NB4 (cell line): ENCODE measurements at regions not wholly inside any gene's neighbourhood (a gene's known extent, or its start where the extent isn't known, plus 50 kb on each side); places are given as distances from the start of the nearest gene placed in this dataset.

Source experiments
- DNase-seq: peaks from one replicate; pipeline ENCODE4 v3.0.0; 2010; ENCODE audit warnings: low read depth
- H3K4me3 ChIP-seq: one replicate; pipeline ENCODE4 v1.5.1; 2011; ENCODE audit warnings: mild to moderate bottlenecking, low read depth, low read length, moderate library complexity
- CTCF ChIP-seq: IDR thresholded peaks from one replicate; pipeline ENCODE4 v1.5.1; 2012; ENCODE audit warnings: low read depth, low read length
- MYC ChIP-seq: IDR thresholded peaks from 2 replicates; pipeline ENCODE4 v1.6.1; 2011; ENCODE audit warnings: low read depth, low read length
- POLR2A ChIP-seq: IDR thresholded peaks from 2 replicates; pipeline ENCODE4 v1.6.1; 2011; ENCODE audit warnings: mild to moderate bottlenecking; ENCODE audit not compliant: insufficient read length; ENCODE audit errors: extremely low read depth
- TF ChIP-seq, protein P1 (sequence below): IDR thresholded peaks from 2 replicates; pipeline ENCODE4 v1.6.1; 2011; ENCODE audit warnings: low read depth, low read length

- no peak for DNase-seq
- TF ChIP-seq CTCF (no peak), POLR2A (no peak), MYC (no peak)
- TF ChIP-seq, protein P1, sequence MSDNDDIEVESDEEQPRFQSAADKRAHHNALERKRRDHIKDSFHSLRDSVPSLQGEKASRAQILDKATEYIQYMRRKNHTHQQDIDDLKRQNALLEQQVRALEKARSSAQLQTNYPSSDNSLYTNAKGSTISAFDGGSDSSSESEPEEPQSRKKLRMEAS: no peak
- H3K4me3 ChIP-seq: no peak overlapping the region
These were observed 74.3 kb upstream of the EOMES start for GRCh38 chr3:27796365-27796875.

- TF ChIP-seq POLR2A: no peak
- TF ChIP-seq, protein P1: no peak
- TF ChIP-seq CTCF: no peak
- TF ChIP-seq MYC: no peak
- no peak for DNase-seq
- no peak overlapping the region for H3K4me3 ChIP-seq
These were observed 75.7 kb upstream of the EOMES start for GRCh38 chr3:27797773-27798172.

- no peak for TF ChIP-seq CTCF
- H3K4me3 ChIP-seq: no peak overlapping the region
- no peak for DNase-seq
These were observed 78.1 kb upstream of the EOMES start for GRCh38 chr3:27800261-27800660.

GRCh38 chr3:27802425-27802824 lies 80.3 kb upstream of the EOMES start:
- no peak overlapping the region for H3K4me3 ChIP-seq
- TF ChIP-seq, protein P1: no peak
- TF ChIP-seq POLR2A: no peak
- TF ChIP-seq MYC: no peak
- TF ChIP-seq CTCF: no peak
- DNase-seq: no peak

GRCh38 chr3:27802849-27803248 lies 80.7 kb upstream of the EOMES start:
- no peak for TF ChIP-seq POLR2A
- TF ChIP-seq MYC: no peak
- TF ChIP-seq, protein P1: no peak
- TF ChIP-seq CTCF: no peak
- H3K4me3 ChIP-seq: no peak overlapping the region
- no peak for DNase-seq

DNA sequence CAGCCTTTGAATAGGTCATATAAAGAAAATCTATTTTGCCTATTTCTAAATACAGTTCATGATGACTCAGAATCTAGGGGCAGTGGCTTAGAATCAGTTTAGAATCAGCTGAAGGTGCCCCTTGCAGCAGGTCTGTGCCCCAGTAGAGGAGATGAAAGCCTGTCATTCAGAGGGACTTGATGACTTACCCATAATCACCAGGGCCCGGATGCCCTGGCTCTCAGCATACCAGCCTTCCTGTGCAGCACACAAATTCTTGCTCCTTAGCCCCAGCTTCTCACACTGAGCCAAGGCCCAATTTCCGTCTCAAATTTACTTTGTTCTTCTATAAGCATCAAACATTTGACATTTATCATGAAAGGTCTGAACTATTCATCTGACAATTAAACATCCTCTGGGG lies 83.2 kb upstream of the EOMES start:
- DNase-seq: no peak
- TF ChIP-seq CTCF: no peak
- TF ChIP-seq, protein P1: no peak
- TF ChIP-seq MYC: no peak
- no peak for TF ChIP-seq POLR2A
- H3K4me3 ChIP-seq: no peak overlapping the region
